WERI-Rb-1 (cell line): ENCODE measurements at regions not wholly inside any gene's neighbourhood (a gene's known extent, or its start where the extent isn't known, plus 50 kb on each side); places are given as distances from the start of the nearest gene placed in this dataset.

ENCODE experiments used
- DNase-seq: peaks from one replicate; pipeline ENCODE4 v3.0.0-alpha.2; 2020
- H3K27ac ChIP-seq: fragments of 250-450 bp; sonication (Bioruptor Pico); 2 replicates; pipeline ENCODE4 v1.5.1; 2020; ENCODE audit warnings: mild to moderate bottlenecking, moderate library complexity
- H3K27me3 ChIP-seq: fragments of 250-450 bp; sonication (Bioruptor Pico); 2 replicates; pipeline ENCODE4 v1.5.1; 2021; ENCODE audit warnings: mild to moderate bottlenecking, low read depth, moderate library complexity; ENCODE audit not compliant: insufficient read depth, severe bottlenecking
- H3K36me3 ChIP-seq: fragments of 250-450 bp; sonication (Bioruptor Pico); 2 replicates; pipeline ENCODE4 v1.5.1; 2020; ENCODE audit warnings: mild to moderate bottlenecking, moderate library complexity
- H3K4me3 ChIP-seq: 2 replicates; pipeline ENCODE4 v1.5.1; 2011; ENCODE audit warnings: low read depth, mild to moderate bottlenecking, control low read depth, low read length
- H3K9me3 ChIP-seq: fragments of 250-450 bp; sonication (Bioruptor Pico); 2 replicates; pipeline ENCODE4 v1.5.1; 2021; ENCODE audit warnings: mild to moderate bottlenecking, moderate library complexity; ENCODE audit not compliant: severe bottlenecking
- TF ChIP-seq, protein P1 (sequence below): IDR thresholded peaks from 2 replicates; pipeline ENCODE4 v1.5.1; 2011; ENCODE audit warnings: low read depth, mild to moderate bottlenecking, control low read depth, inconsistent platforms, low read length

- DNase-seq: no peak
- Histone ChIP-seq H3K27ac (no peak overlapping the region), H3K4me3 (no peak overlapping the region), H3K27me3 (no peaks in the 10 kb centered on the region), H3K9me3 (no peaks in the 10 kb centered on the region), H3K36me3 (no peaks in the 10 kb centered on the region)
- TF ChIP-seq, protein P1, sequence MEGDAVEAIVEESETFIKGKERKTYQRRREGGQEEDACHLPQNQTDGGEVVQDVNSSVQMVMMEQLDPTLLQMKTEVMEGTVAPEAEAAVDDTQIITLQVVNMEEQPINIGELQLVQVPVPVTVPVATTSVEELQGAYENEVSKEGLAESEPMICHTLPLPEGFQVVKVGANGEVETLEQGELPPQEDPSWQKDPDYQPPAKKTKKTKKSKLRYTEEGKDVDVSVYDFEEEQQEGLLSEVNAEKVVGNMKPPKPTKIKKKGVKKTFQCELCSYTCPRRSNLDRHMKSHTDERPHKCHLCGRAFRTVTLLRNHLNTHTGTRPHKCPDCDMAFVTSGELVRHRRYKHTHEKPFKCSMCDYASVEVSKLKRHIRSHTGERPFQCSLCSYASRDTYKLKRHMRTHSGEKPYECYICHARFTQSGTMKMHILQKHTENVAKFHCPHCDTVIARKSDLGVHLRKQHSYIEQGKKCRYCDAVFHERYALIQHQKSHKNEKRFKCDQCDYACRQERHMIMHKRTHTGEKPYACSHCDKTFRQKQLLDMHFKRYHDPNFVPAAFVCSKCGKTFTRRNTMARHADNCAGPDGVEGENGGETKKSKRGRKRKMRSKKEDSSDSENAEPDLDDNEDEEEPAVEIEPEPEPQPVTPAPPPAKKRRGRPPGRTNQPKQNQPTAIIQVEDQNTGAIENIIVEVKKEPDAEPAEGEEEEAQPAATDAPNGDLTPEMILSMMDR: no peak
Observed at GRCh38 chr4:43379016-43379415, 486.5 kb downstream of the GRXCR1 start.

DNA sequence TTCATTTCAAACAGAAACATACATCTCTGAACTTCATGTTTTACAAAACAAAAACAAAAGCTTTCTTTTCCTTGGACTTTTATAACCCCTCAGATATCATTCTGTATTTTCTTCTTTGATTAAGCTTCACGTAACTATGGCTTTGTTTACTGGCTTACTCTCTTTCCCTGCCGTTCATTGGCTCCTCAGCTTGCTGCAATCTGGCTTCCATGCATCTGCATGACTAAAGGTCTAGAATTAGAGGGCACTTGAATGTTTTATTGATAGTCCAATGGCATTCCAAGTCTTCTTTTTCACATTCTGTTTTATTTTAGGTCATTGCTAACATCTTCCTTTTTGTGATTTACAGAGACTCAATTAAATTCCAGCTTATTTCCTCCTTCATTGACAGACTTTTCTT lies 487.6 kb downstream of the GRXCR1 start:
- Histone ChIP-seq H3K36me3 (no peaks in the 10 kb centered on the region), H3K27me3 (no peaks in the 10 kb centered on the region), H3K9me3 (no peaks in the 10 kb centered on the region), H3K27ac (no peak overlapping the region), H3K4me3 (no peak overlapping the region)
- DNase-seq: no peak
- TF ChIP-seq, protein P1: no peak

DNA sequence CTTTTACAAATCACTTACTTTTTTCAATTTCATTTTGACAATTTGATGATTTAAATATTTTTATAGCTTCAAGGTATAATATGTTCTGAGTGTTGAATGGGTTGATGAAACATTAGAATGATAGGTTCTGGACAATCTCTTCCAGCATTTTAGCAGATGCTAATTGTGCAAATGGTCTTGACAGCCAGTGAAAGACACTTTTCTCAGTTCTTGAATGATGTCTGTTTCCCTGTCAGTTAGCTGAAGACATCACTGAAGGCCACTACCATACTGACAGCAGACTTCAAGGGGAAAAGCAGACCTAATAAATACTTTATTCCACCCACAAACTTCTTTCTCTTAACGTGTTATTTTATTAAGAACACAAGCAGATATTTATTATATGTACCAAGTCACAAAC lies 498.6 kb downstream of the GRXCR1 start:
- no peaks in the 10 kb centered on the region for H3K9me3 ChIP-seq
- no peak overlapping the region for H3K27ac ChIP-seq
- DNase-seq: no peak
- no peaks in the 10 kb centered on the region for H3K27me3 ChIP-seq
- TF ChIP-seq, protein P1: no peak
- H3K36me3 ChIP-seq: no peaks in the 10 kb centered on the region
- no peak overlapping the region for H3K4me3 ChIP-seq

DNA sequence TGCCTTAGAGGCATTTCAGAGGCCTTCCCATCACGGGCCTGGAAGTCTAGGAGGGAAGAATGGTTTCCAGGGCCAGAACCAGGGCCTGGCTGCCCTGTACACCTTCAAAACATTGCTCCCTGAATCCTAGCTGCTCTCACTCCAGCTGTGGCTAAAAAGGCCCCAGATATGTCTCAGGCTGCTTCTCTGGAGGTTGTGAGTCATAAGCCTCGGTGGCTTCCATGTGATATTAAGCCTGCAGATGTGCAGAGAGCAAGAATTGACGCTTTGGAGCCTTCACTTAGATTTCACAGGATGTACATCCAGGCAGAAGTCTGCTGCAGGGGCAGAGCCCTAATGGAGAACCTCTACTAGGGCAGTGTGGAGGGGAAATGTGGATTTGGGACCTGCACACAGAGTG lies 502.5 kb downstream of the GRXCR1 start:
- DNase-seq: no peak
- H3K27ac ChIP-seq: no peak overlapping the region
- no peaks in the 10 kb centered on the region for H3K36me3 ChIP-seq
- no peaks in the 10 kb centered on the region for H3K9me3 ChIP-seq
- TF ChIP-seq, protein P1: no peak
- H3K27me3 ChIP-seq: no peaks in the 10 kb centered on the region
- H3K4me3 ChIP-seq: no peak overlapping the region

DNA sequence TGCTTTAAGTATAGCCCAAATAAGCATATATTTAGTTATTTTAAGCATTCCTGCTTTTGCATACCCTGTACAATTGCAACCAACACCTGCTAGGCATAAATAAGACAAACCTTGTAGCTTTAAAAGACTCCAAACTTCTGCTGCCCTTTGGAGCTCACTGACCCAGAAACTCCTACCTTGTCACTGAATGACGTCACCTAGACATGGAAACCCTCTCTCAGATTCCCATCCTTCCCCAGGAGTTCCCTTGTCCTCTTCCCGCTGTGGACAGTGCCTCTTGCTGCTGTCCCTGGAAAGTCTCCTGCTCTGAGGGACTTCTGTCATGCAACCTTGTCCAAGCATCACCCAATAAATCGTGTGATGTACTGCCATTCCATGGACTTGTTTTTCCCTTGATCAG lies 507.2 kb downstream of the GRXCR1 start:
- TF ChIP-seq, protein P1: no peak
- H3K4me3 ChIP-seq: no peak overlapping the region
- H3K36me3 ChIP-seq: no peaks in the 10 kb centered on the region
- no peaks in the 10 kb centered on the region for H3K9me3 ChIP-seq
- no peaks in the 10 kb centered on the region for H3K27me3 ChIP-seq
- no peak overlapping the region for H3K27ac ChIP-seq
- DNase-seq: no peak

GRCh38 chr4:43402393-43402792 lies 509.9 kb downstream of the GRXCR1 start:
- H3K27ac ChIP-seq: no peak overlapping the region
- no peak overlapping the region for H3K4me3 ChIP-seq
- no peaks in the 10 kb centered on the region for H3K36me3 ChIP-seq
- TF ChIP-seq, protein P1: no peak
- no peaks in the 10 kb centered on the region for H3K27me3 ChIP-seq
- H3K9me3 ChIP-seq: peaks cover 9% of the 10 kb centered on the region
- no peak for DNase-seq
